SJCRH30 (cell line): ENCODE measurements at regions not wholly inside any gene's neighbourhood (a gene's known extent, or its start where the extent isn't known, plus 50 kb on each side); places are given as distances from the start of the nearest gene placed in this dataset.
"Not testable (repeated sequence)": the region's sequence is repeated elsewhere in the genome, so short reads cannot be mapped to it uniquely, and the experiment has no call there.

Experiments
- DNase-seq, 2 experiments: peaks; one replicate each; pipeline ENCODE4 v3.0.0-alpha.2; 2015 to 2020
- H3K27ac ChIP-seq: fragments of 250-450 bp; sonication (Bioruptor Pico); 2 replicates; pipeline ENCODE4 v1.5.1; 2020; ENCODE audit warnings: mild to moderate bottlenecking, moderate library complexity
- H3K27me3 ChIP-seq: fragments of 250-450 bp; sonication (Bioruptor Pico); 2 replicates; pipeline ENCODE4 v1.5.1; 2020; ENCODE audit warnings: mild to moderate bottlenecking, moderate library complexity
- H3K36me3 ChIP-seq: fragments of 250-450 bp; sonication (Bioruptor Pico); 2 replicates; pipeline ENCODE4 v1.5.1; 2020; ENCODE audit warnings: mild to moderate bottlenecking, moderate library complexity
- H3K4me1 ChIP-seq: fragments of 250-450 bp; sonication (Bioruptor Pico); 2 replicates; pipeline ENCODE4 v1.5.1; 2020; ENCODE audit warnings: mild to moderate bottlenecking, moderate library complexity
- H3K4me3 ChIP-seq: fragments of 250-450 bp; sonication (Bioruptor Pico); 2 replicates; pipeline ENCODE4 v1.5.1; 2020; ENCODE audit warnings: mild to moderate bottlenecking, moderate library complexity
- H3K9me3 ChIP-seq: fragments of 250-450 bp; sonication (Bioruptor Pico); replicated peaks from 2 replicates; pipeline ENCODE4 v1.5.1; 2020; ENCODE audit warnings: mild to moderate bottlenecking, moderate library complexity

- no peaks in the 10 kb centered on the region for H3K36me3 ChIP-seq
- no peak overlapping the region for H3K4me3 ChIP-seq
- DNase-seq = no peak
- H3K4me1 ChIP-seq = no peaks in the 10 kb centered on the region
- no peaks in the 10 kb centered on the region for H3K9me3 ChIP-seq
- no peak overlapping the region for H3K27ac ChIP-seq
- H3K27me3 ChIP-seq = no peaks in the 10 kb centered on the region; the same call in 1 of the 2 replicates
Observed at GRCh38 chr7:10468908-10469307, 504.8 kb upstream of the PHF14 start.

- H3K4me1 ChIP-seq = no peaks in the 10 kb centered on the region
- H3K9me3 ChIP-seq = no peaks in the 10 kb centered on the region
- no peaks in the 10 kb centered on the region; the same call in 1 of the 2 replicates for H3K27me3 ChIP-seq
- no peak overlapping the region for H3K27ac ChIP-seq
- H3K36me3 ChIP-seq = no peaks in the 10 kb centered on the region
- no peak overlapping the region for H3K4me3 ChIP-seq
- no peak for DNase-seq
Observed at GRCh38 chr7:10469476-10469875, 504.2 kb upstream of the PHF14 start.

- DNase-seq = no peak
- no peaks in the 10 kb centered on the region for H3K9me3 ChIP-seq
- no peaks in the 10 kb centered on the region for H3K4me1 ChIP-seq
- no peaks in the 10 kb centered on the region for H3K36me3 ChIP-seq
- no peak overlapping the region for H3K27ac ChIP-seq
- no peaks in the 10 kb centered on the region; the same call in 1 of the 2 replicates for H3K27me3 ChIP-seq
- no peak overlapping the region for H3K4me3 ChIP-seq
Observed at GRCh38 chr7:10471280-10472058, 502.2 kb upstream of the PHF14 start.

GRCh38 chr7:10472115-10472514 is 501.6 kb upstream of the PHF14 start:
- Histone ChIP-seq H3K27me3 (no peaks in the 10 kb centered on the region), H3K4me1 (no peaks in the 10 kb centered on the region), H3K36me3 (no peaks in the 10 kb centered on the region), H3K27ac (no peak overlapping the region), H3K9me3 (no peaks in the 10 kb centered on the region), H3K4me3 (no peak overlapping the region)
- DNase-seq = no peak

- Histone ChIP-seq H3K27ac (no peak overlapping the region), H3K9me3 (no peaks in the 10 kb centered on the region), H3K36me3 (no peaks in the 10 kb centered on the region), H3K4me3 (no peak overlapping the region), H3K27me3 (no peaks in the 10 kb centered on the region), H3K4me1 (no peaks in the 10 kb centered on the region)
- DNase-seq = no peak
Observed at GRCh38 chr7:10473569-10473968, 500.1 kb upstream of the PHF14 start.

- Histone ChIP-seq H3K27ac (no peak overlapping the region), H3K4me3 (no peak overlapping the region), H3K4me1 (no peaks in the 10 kb centered on the region), H3K36me3 (no peaks in the 10 kb centered on the region), H3K27me3 (no peaks in the 10 kb centered on the region), H3K9me3 (no peaks in the 10 kb centered on the region)
- no peak for DNase-seq
Observed at GRCh38 chr7:10474048-10474447, 499.6 kb upstream of the PHF14 start.

- Histone ChIP-seq H3K27me3 (no peaks in the 10 kb centered on the region), H3K36me3 (no peaks in the 10 kb centered on the region), H3K27ac (no peak overlapping the region), H3K4me3 (no peak overlapping the region), H3K9me3 (no peaks in the 10 kb centered on the region; the same call in 1 of the 2 replicates), H3K4me1 (no peaks in the 10 kb centered on the region)
- DNase-seq = no peak
Observed at GRCh38 chr7:10475940-10476641, 497.6 kb upstream of the PHF14 start.

- Histone ChIP-seq H3K4me1 (no peaks in the 10 kb centered on the region), H3K36me3 (no peaks in the 10 kb centered on the region), H3K27me3 (no peaks in the 10 kb centered on the region), H3K4me3 (no peak overlapping the region), H3K9me3 (no peaks in the 10 kb centered on the region; the same call in 1 of the 2 replicates), H3K27ac (no peak overlapping the region)
- DNase-seq = no peak
Observed at GRCh38 chr7:10476642-10477041, 497.0 kb upstream of the PHF14 start.

- H3K27ac ChIP-seq = no peak overlapping the region
- DNase-seq = peak in 1 of 2 experiments; percentile 5
- no peak overlapping the region for H3K4me3 ChIP-seq
- H3K4me1 ChIP-seq = no peaks in the 10 kb centered on the region
- no peaks in the 10 kb centered on the region for H3K36me3 ChIP-seq
- H3K9me3 ChIP-seq = no peaks in the 10 kb centered on the region; the same call in 1 of the 2 replicates
- no peaks in the 10 kb centered on the region for H3K27me3 ChIP-seq
Observed at GRCh38 chr7:10483671-10484070, 490.0 kb upstream of the PHF14 start.

- H3K36me3 ChIP-seq = no peaks in the 10 kb centered on the region
- H3K4me1 ChIP-seq = no peaks in the 10 kb centered on the region
- H3K9me3 ChIP-seq = no peaks in the 10 kb centered on the region; the same call in 1 of the 2 replicates
- no peak overlapping the region for H3K4me3 ChIP-seq
- no peak for DNase-seq
- H3K27ac ChIP-seq = no peak overlapping the region
- H3K27me3 ChIP-seq = no peaks in the 10 kb centered on the region
Observed at GRCh38 chr7:10484767-10485166, 488.9 kb upstream of the PHF14 start.

GRCh38 chr7:10501206-10501884 is 472.3 kb upstream of the PHF14 start:
- not testable (repeated sequence) for H3K4me1 ChIP-seq, H3K4me3 ChIP-seq, H3K36me3 ChIP-seq, H3K27ac ChIP-seq, H3K9me3 ChIP-seq, DNase-seq, H3K27me3 ChIP-seq

- H3K27ac ChIP-seq = no peak overlapping the region
- DNase-seq = no peak
- no peaks in the 10 kb centered on the region for H3K36me3 ChIP-seq
- no peaks in the 10 kb centered on the region for H3K9me3 ChIP-seq
- H3K4me3 ChIP-seq = no peak overlapping the region
- H3K27me3 ChIP-seq = no peaks in the 10 kb centered on the region
- H3K4me1 ChIP-seq = no peaks in the 10 kb centered on the region
Observed at GRCh38 chr7:10507032-10507431, 466.6 kb upstream of the PHF14 start.

GRCh38 chr7:10521306-10521705 is 452.4 kb upstream of the PHF14 start:
- H3K27me3 ChIP-seq = no peaks in the 10 kb centered on the region
- no peaks in the 10 kb centered on the region for H3K36me3 ChIP-seq
- H3K4me1 ChIP-seq = no peaks in the 10 kb centered on the region
- DNase-seq = peak in 1 of 2 experiments; percentile 8
- no peak overlapping the region for H3K4me3 ChIP-seq
- no peak overlapping the region for H3K27ac ChIP-seq
- no peaks in the 10 kb centered on the region for H3K9me3 ChIP-seq

GRCh38 chr7:10533429-10533828 is 440.2 kb upstream of the PHF14 start:
- not testable (repeated sequence) for H3K4me3 ChIP-seq, H3K4me1 ChIP-seq, H3K9me3 ChIP-seq, H3K27me3 ChIP-seq, H3K36me3 ChIP-seq, DNase-seq, H3K27ac ChIP-seq

- Histone ChIP-seq H3K27ac (no peak overlapping the region), H3K4me3 (no peak overlapping the region), H3K27me3 (no peaks in the 10 kb centered on the region), H3K4me1 (no peaks in the 10 kb centered on the region), H3K36me3 (no peaks in the 10 kb centered on the region), H3K9me3 (no peaks in the 10 kb centered on the region)
- DNase-seq = no peak
Observed at GRCh38 chr7:10536561-10536960, 437.1 kb upstream of the PHF14 start.
